Left lung (tissue), 4 donors: ENCODE measurements at regions not wholly inside any gene's neighbourhood (a gene's known extent, or its start where the extent isn't known, plus 50 kb on each side); places are given as distances from the start of the nearest gene placed in this dataset.

ENCODE experiments used
- ATAC-seq: fragments of 200-7000 bp; cut with Tn5 transposase; one replicate; pipeline ENCODE4 v1.9.1; 2020; ENCODE audit warnings: moderate library complexity
- DNase-seq, 4 donors: peaks; one replicate each; pipeline ENCODE4 v3.0.0-alpha.2; 2013 to 2020
- H3K27ac ChIP-seq, 2 donors: fragments of 200-600 bp; sonication (generic) in 1 of 2; one replicate each; pipeline versions ENCODE4 v1.5.0 to v1.8.0; 2020 to 2021
- H3K27me3 ChIP-seq, 2 donors: fragments of 200-600 bp; sonication (generic) in 1 of 2; one replicate each; pipeline versions ENCODE4 v1.5.0 to v1.8.0; 2020 to 2021
- H3K36me3 ChIP-seq, 2 donors: fragments of 200-600 bp; sonication (generic) in 1 of 2; one replicate each; pipeline versions ENCODE4 v1.5.0 to v1.8.0; 2020 to 2021
- H3K4me1 ChIP-seq, 2 donors: fragments of 200-600 bp; one replicate each; pipeline ENCODE4 v1.8.0; 2021
- H3K4me3 ChIP-seq, 2 donors: fragments of 200-600 bp; sonication (generic) in 1 of 2; one replicate each; pipeline versions ENCODE4 v1.5.0 to v1.8.0; 2020 to 2021; ENCODE audit warnings: mild to moderate bottlenecking in 1 of 2
- H3K9me3 ChIP-seq, 2 donors: fragments of 200-600 bp; sonication (generic) in 1 of 2; one replicate each; pipeline versions ENCODE4 v1.5.0 to v1.8.0; 2020 to 2021
- CTCF ChIP-seq, 2 donors: fragments of 200-600 bp; sonication (generic) in 1 of 2; IDR thresholded peaks; one replicate each; pipeline versions ENCODE4 v1.5.0 to v1.8.0; 2021; ENCODE audit warnings: antibody characterized with exemption in 2 of 2
- intact Hi-C, 2 donors: fragments of 100-400 bp; cut with DNase I; formaldehyde crosslinking; loops; one replicate each; pipeline versions ENCODE4 v1.11.2 to v1.14.2; 2022
- donor health status: DM: no; HTN: yes; CAD: no.
- donor health status: DM: no; HTN: no; CAD: no.

GRCh38 chr4:28557755-28558154 is 1697.1 kb downstream of the STIM2 start:
- no peaks in the 10 kb centered on the region for H3K27me3 ChIP-seq
- no peak for DNase-seq
- no peak for ATAC-seq
- no peaks in the 10 kb centered on the region for H3K4me1 ChIP-seq
- H3K27ac ChIP-seq = no peak overlapping the region
- no peaks in the 10 kb centered on the region for H3K9me3 ChIP-seq
- intact Hi-C loops = no loop called here
- no peak overlapping the region for H3K4me3 ChIP-seq
- TF ChIP-seq CTCF (IDR thresholded peaks at IDR 0.05) = no peak
- H3K36me3 ChIP-seq = no peaks in the 10 kb centered on the region

GRCh38 chr4:28558895-28559294 is 1698.3 kb downstream of the STIM2 start:
- intact Hi-C loops = no loop called here
- no peak for ATAC-seq
- no peak for DNase-seq
- no peaks in the 10 kb centered on the region for H3K27me3 ChIP-seq
- H3K9me3 ChIP-seq = no peaks in the 10 kb centered on the region
- no peak overlapping the region for H3K4me3 ChIP-seq
- no peaks in the 10 kb centered on the region for H3K36me3 ChIP-seq
- TF ChIP-seq CTCF (IDR thresholded peaks at IDR 0.05) = no peak
- H3K4me1 ChIP-seq = no peaks in the 10 kb centered on the region
- H3K27ac ChIP-seq = no peak overlapping the region

- Histone ChIP-seq H3K9me3 (peaks cover 0 to 2% of the 10 kb centered on the region in 2 donors), H3K36me3 (no peaks in the 10 kb centered on the region), H3K27ac (no peak overlapping the region), H3K4me1 (no peaks in the 10 kb centered on the region), H3K4me3 (no peak overlapping the region), H3K27me3 (no peaks in the 10 kb centered on the region)
- no peak for DNase-seq
- intact Hi-C loops = no loop called here
- TF ChIP-seq CTCF (IDR thresholded peaks at IDR 0.05) = no peak
- no peak for ATAC-seq
Measured at GRCh38 chr4:28562913-28563312, 1702.3 kb downstream of the STIM2 start.

GRCh38 chr4:28565396-28565795 is 1704.8 kb downstream of the STIM2 start:
- ATAC-seq (no peak), DNase-seq (no peak)
- peaks cover 0 to 11% of the 10 kb centered on the region in 2 donors for H3K9me3 ChIP-seq
- intact Hi-C loops = no loop called here
- no peaks in the 10 kb centered on the region for H3K4me1 ChIP-seq
- TF ChIP-seq CTCF (IDR thresholded peaks at IDR 0.05) = no peak
- no peaks in the 10 kb centered on the region for H3K27me3 ChIP-seq
- no peak overlapping the region for H3K4me3 ChIP-seq
- no peak overlapping the region for H3K27ac ChIP-seq
- H3K36me3 ChIP-seq = no peaks in the 10 kb centered on the region

- DNase-seq = no peak
- no peak for ATAC-seq
- Histone ChIP-seq H3K36me3 (no peaks in the 10 kb centered on the region), H3K27me3 (no peaks in the 10 kb centered on the region), H3K4me1 (no peaks in the 10 kb centered on the region), H3K9me3 (peaks cover 0 to 3% of the 10 kb centered on the region in 2 donors), H3K4me3 (no peak overlapping the region), H3K27ac (no peak overlapping the region)
- no peak for TF ChIP-seq CTCF (IDR thresholded peaks at IDR 0.05)
- intact Hi-C loops = no loop called here
Measured at GRCh38 chr4:28600958-28601357, 1740.3 kb downstream of the STIM2 start.
